ENCODE measurements at regions not wholly inside any gene's neighbourhood (a gene's known extent, or its start where the extent isn't known, plus 50 kb on each side); places are given as distances from the start of the nearest gene placed in this dataset.
"Not testable (repeated sequence)": the region's sequence is repeated elsewhere in the genome, so short reads cannot be mapped to it uniquely, and the experiment has no call there.

- DNase-seq: no peak
- no peaks in the 10 kb centered on the region for H3K4me1 ChIP-seq
- H3K27ac ChIP-seq: no peak overlapping the region
- TF ChIP-seq POLR2A (IDR thresholded peaks at IDR 0.05) (no peak), CTCF (IDR thresholded peaks at IDR 0.05) (no peak), POLR2AphosphoS5 (IDR thresholded peaks at IDR 0.05) (no peak), EP300 (IDR thresholded peaks at IDR 0.05; ENCODE audit: low read depth) (no peak)
- H3K4me3 ChIP-seq: no peak overlapping the region
- no peaks in the 10 kb centered on the region for H3K9me3 ChIP-seq
- H3K36me3 ChIP-seq: no peaks in the 10 kb centered on the region
- intact Hi-C loops (cut with DNase I; ENCODE audit: low total_unique reads) (no loop called here), in situ Hi-C loops (cut with MboI; ENCODE audit: low pct_ligation_motif_present in 1 of 4, low pct_unique_long_range_greater_than_20kb in 1 of 4, low sequenced_read_pairs in 3 of 4) (no loop called here)
- H3K27me3 ChIP-seq: no peaks in the 10 kb centered on the region
- 55 to 68% methylated on average over 3 of the region's 3 CpGs for WGBS, 2 donors (ENCODE audit: low coverage in 1 of 2)
Measured at GRCh38 chr7:42549866-42550485, 313.0 kb upstream of the GLI3 start.

GRCh38 chr7:42548816-42549611 lies 312.0 kb upstream of the GLI3 start:
- no peak overlapping the region for H3K27ac ChIP-seq
- no peak for DNase-seq
- no peak overlapping the region for H3K4me3 ChIP-seq
- 83 to 88% methylated on average over 6 of the region's 6 CpGs for WGBS, 2 donors (ENCODE audit: low coverage in 1 of 2)
- intact Hi-C loops (cut with DNase I; ENCODE audit: low total_unique reads) (no loop called here), in situ Hi-C loops (cut with MboI; ENCODE audit: low pct_ligation_motif_present in 1 of 4, low pct_unique_long_range_greater_than_20kb in 1 of 4, low sequenced_read_pairs in 3 of 4) (no loop called here)
- no peaks in the 10 kb centered on the region for H3K9me3 ChIP-seq
- TF ChIP-seq POLR2AphosphoS5 (IDR thresholded peaks at IDR 0.05) (no peak), EP300 (IDR thresholded peaks at IDR 0.05; ENCODE audit: low read depth) (no peak), POLR2A (IDR thresholded peaks at IDR 0.05) (no peak), CTCF (IDR thresholded peaks at IDR 0.05) (no peak)
- H3K36me3 ChIP-seq: no peaks in the 10 kb centered on the region
- H3K27me3 ChIP-seq: no peaks in the 10 kb centered on the region
- H3K4me1 ChIP-seq: no peaks in the 10 kb centered on the region

GRCh38 chr7:42545049-42545724 lies 308.2 kb upstream of the GLI3 start:
- 75 to 91% methylated on average over 1 of the region's 1 CpG for WGBS, 2 donors (ENCODE audit: low coverage in 1 of 2)
- TF ChIP-seq EP300 (IDR thresholded peaks at IDR 0.05; ENCODE audit: low read depth) (no peak), POLR2A (IDR thresholded peaks at IDR 0.05) (no peak), POLR2AphosphoS5 (IDR thresholded peaks at IDR 0.05) (no peak), CTCF (IDR thresholded peaks at IDR 0.05) (no peak)
- H3K4me3 ChIP-seq: no peak overlapping the region
- intact Hi-C loops (cut with DNase I; ENCODE audit: low total_unique reads): no loop called here
- in situ Hi-C loops (cut with MboI; ENCODE audit: low pct_ligation_motif_present in 1 of 4, low pct_unique_long_range_greater_than_20kb in 1 of 4, low sequenced_read_pairs in 3 of 4): no loop called here
- H3K27ac ChIP-seq: no peak overlapping the region
- H3K4me1 ChIP-seq: no peaks in the 10 kb centered on the region
- no peak for DNase-seq
- H3K9me3 ChIP-seq: no peaks in the 10 kb centered on the region
- no peaks in the 10 kb centered on the region for H3K27me3 ChIP-seq
- no peaks in the 10 kb centered on the region for H3K36me3 ChIP-seq

- intact Hi-C loops (cut with DNase I; ENCODE audit: low total_unique reads): no loop called here
- Histone ChIP-seq H3K36me3 (no peaks in the 10 kb centered on the region), H3K4me3 (no peak overlapping the region), H3K27me3 (no peaks in the 10 kb centered on the region), H3K27ac (no peak overlapping the region), H3K4me1 (no peaks in the 10 kb centered on the region), H3K9me3 (no peaks in the 10 kb centered on the region)
- in situ Hi-C loops (cut with MboI; ENCODE audit: low pct_ligation_motif_present in 1 of 4, low pct_unique_long_range_greater_than_20kb in 1 of 4, low sequenced_read_pairs in 3 of 4): no loop called here
- TF ChIP-seq POLR2A (IDR thresholded peaks at IDR 0.05): no peak
- TF ChIP-seq POLR2AphosphoS5 (IDR thresholded peaks at IDR 0.05): no peak
- TF ChIP-seq EP300 (IDR thresholded peaks at IDR 0.05; ENCODE audit: low read depth): no peak
- no peak for DNase-seq
- WGBS, 2 donors (ENCODE audit: low coverage in 1 of 2): 67 to 80% methylated on average over 4 of the region's 4 CpGs
Measured at GRCh38 chr7:42543953-42544352, 306.9 kb upstream of the GLI3 start.

- intact Hi-C loops (cut with DNase I; ENCODE audit: low total_unique reads); in situ Hi-C loops (cut with MboI; ENCODE audit: low pct_ligation_motif_present in 1 of 4, low pct_unique_long_range_greater_than_20kb in 1 of 4, low sequenced_read_pairs in 3 of 4); H3K36me3 ChIP-seq; DNase-seq; H3K27me3 ChIP-seq; H3K4me1 ChIP-seq; H3K27ac ChIP-seq; H3K9me3 ChIP-seq; H3K4me3 ChIP-seq: not testable (repeated sequence)
- 97% methylated on average over 1 of the region's 1 CpG; no CpG with 5 or more reads in 1 of the 2 donors for WGBS, 2 donors (ENCODE audit: low coverage in 1 of 2)
Measured at GRCh38 chr7:42542446-42542845, 305.4 kb upstream of the GLI3 start.

Data from transverse colon (tissue), 4 donors.